Fibroblast of skin of abdomen (primary cell): ENCODE measurements at regions not wholly inside any gene's neighbourhood (a gene's known extent, or its start where the extent isn't known, plus 50 kb on each side); places are given as distances from the start of the nearest gene placed in this dataset.

Experiments
- DNase-seq: peaks from one replicate; pipeline ENCODE4 v3.0.0-alpha.2; 2013

GRCh38 chr6:104414723-104415122, 445.0 kb downstream of the HACE1 start:
- no peak for DNase-seq

GRCh38 chr6:104413767-104414166, 446.0 kb downstream of the HACE1 start:
- no peak for DNase-seq

GRCh38 chr6:104411302-104411701, 448.4 kb downstream of the HACE1 start:
- no peak for DNase-seq

- no peak for DNase-seq
Observed at GRCh38 chr6:104409913-104410312, 449.8 kb downstream of the HACE1 start.

- DNase-seq, result no peak
Observed at GRCh38 chr6:104407957-104408356, 451.8 kb downstream of the HACE1 start.

- DNase-seq, result peak; percentile 31
Observed at GRCh38 chr6:104404377-104404776, 455.3 kb downstream of the HACE1 start.

- no peak for DNase-seq
Observed at GRCh38 chr6:104402572-104402971, 457.1 kb downstream of the HACE1 start.

- DNase-seq, result no peak
Observed at GRCh38 chr6:104401926-104402325, 457.8 kb downstream of the HACE1 start.

- DNase-seq, result no peak
Observed at GRCh38 chr6:104400844-104401243, 458.9 kb downstream of the HACE1 start.

GRCh38 chr6:104396077-104396476, 463.6 kb downstream of the HACE1 start:
- DNase-seq, result no peak

GRCh38 chr6:104381907-104382306, 477.8 kb downstream of the HACE1 start:
- no peak for DNase-seq

GRCh38 chr6:104365451-104366234, 494.1 kb downstream of the HACE1 start:
- no peak for DNase-seq

- no peak for DNase-seq
Observed at GRCh38 chr6:104357928-104358327, 501.8 kb downstream of the HACE1 start.

GRCh38 chr6:104356197-104356596, 503.5 kb downstream of the HACE1 start:
- DNase-seq, result no peak

GRCh38 chr6:104349191-104349590, 510.5 kb downstream of the HACE1 start:
- no peak for DNase-seq

GRCh38 chr6:104344223-104344622, 515.5 kb downstream of the HACE1 start:
- DNase-seq, result no peak

GRCh38 chr6:104332364-104332763, 527.4 kb downstream of the HACE1 start:
- DNase-seq, result peak; percentile 3

GRCh38 chr6:104326173-104327001, 533.3 kb downstream of the HACE1 start:
- peak; percentile 75 for DNase-seq

GRCh38 chr6:104325341-104326172, 534.2 kb downstream of the HACE1 start:
- peak; percentile 31 for DNase-seq

- DNase-seq, result no peak
Observed at GRCh38 chr6:104324301-104324700, 535.4 kb downstream of the HACE1 start.

GRCh38 chr6:104322841-104323240, 536.9 kb downstream of the HACE1 start:
- no peak for DNase-seq

- no peak for DNase-seq
Observed at GRCh38 chr6:104321301-104321700, 538.4 kb downstream of the HACE1 start.

- no peak for DNase-seq
Observed at GRCh38 chr6:104320896-104321295, 538.8 kb downstream of the HACE1 start.
